OCI-M1 (cell line): ENCODE measurements at regions not wholly inside any gene's neighbourhood (a gene's known extent, or its start where the extent isn't known, plus 50 kb on each side); places are given as distances from the start of the nearest gene placed in this dataset.
A peak's percentile ranks its signal among the peaks of the same experiment; 100 is the strongest.

Source experiments
- DNase-seq: peaks from one replicate; lab custom pipeline; 2025; lab: John Stamatoyannopoulos, UW

GRCh38 chr2:56444339-56444738 lies 260.5 kb downstream of the CCDC85A start:
- peak; percentile 15 for DNase-seq

- DNase-seq = no peak
Observed at GRCh38 chr2:56448403-56449001, 264.7 kb downstream of the CCDC85A start.

- DNase-seq = no peak
Observed at GRCh38 chr2:56449002-56449431, 265.2 kb downstream of the CCDC85A start.

- DNase-seq = no peak
Observed at GRCh38 chr2:56449449-56449860, 265.7 kb downstream of the CCDC85A start.

GRCh38 chr2:56450047-56450446 lies 266.3 kb downstream of the CCDC85A start:
- no peak for DNase-seq

- no peak for DNase-seq
Observed at GRCh38 chr2:56450772-56451171, 267.0 kb downstream of the CCDC85A start.

GRCh38 chr2:56455642-56456041 lies 271.9 kb downstream of the CCDC85A start:
- DNase-seq = no peak

GRCh38 chr2:56456791-56457190 lies 273.0 kb downstream of the CCDC85A start:
- no peak for DNase-seq

GRCh38 chr2:56460508-56460907 lies 276.7 kb downstream of the CCDC85A start:
- no peak for DNase-seq

GRCh38 chr2:56464066-56464465 lies 280.3 kb downstream of the CCDC85A start:
- DNase-seq = no peak

- peak; percentile 54 for DNase-seq
Observed at GRCh38 chr2:56464613-56465012, 280.8 kb downstream of the CCDC85A start.

- no peak for DNase-seq
Observed at GRCh38 chr2:56465491-56465890, 281.7 kb downstream of the CCDC85A start.

GRCh38 chr2:56473524-56473923 lies 289.7 kb downstream of the CCDC85A start:
- no peak for DNase-seq

- peak; percentile 71 for DNase-seq
Observed at GRCh38 chr2:56474412-56475158, 290.8 kb downstream of the CCDC85A start.

GRCh38 chr2:56475191-56475590 lies 291.4 kb downstream of the CCDC85A start:
- DNase-seq = no peak

GRCh38 chr2:56476509-56477071 lies 292.8 kb downstream of the CCDC85A start:
- DNase-seq = no peak

- no peak for DNase-seq
Observed at GRCh38 chr2:56478027-56478426, 294.2 kb downstream of the CCDC85A start.

- DNase-seq = no peak
Observed at GRCh38 chr2:56483081-56483480, 299.3 kb downstream of the CCDC85A start.

GRCh38 chr2:56484906-56485305 lies 301.1 kb downstream of the CCDC85A start:
- DNase-seq = no peak

GRCh38 chr2:56500317-56500716 lies 316.5 kb downstream of the CCDC85A start:
- DNase-seq = no peak

GRCh38 chr2:56502616-56503015 lies 318.8 kb downstream of the CCDC85A start:
- no peak for DNase-seq

GRCh38 chr2:56505885-56506284 lies 322.1 kb downstream of the CCDC85A start:
- DNase-seq = peak; percentile 26

- no peak for DNase-seq
Observed at GRCh38 chr2:56508662-56509061, 324.9 kb downstream of the CCDC85A start.
